Right lung (tissue), 2 donors: ENCODE measurements at regions not wholly inside any gene's neighbourhood (a gene's known extent, or its start where the extent isn't known, plus 50 kb on each side); places are given as distances from the start of the nearest gene placed in this dataset.

ENCODE experiments used
- DNase-seq, 2 donors: peaks; one replicate each; pipeline ENCODE4 v3.0.0-alpha.2; 2013

DNA sequence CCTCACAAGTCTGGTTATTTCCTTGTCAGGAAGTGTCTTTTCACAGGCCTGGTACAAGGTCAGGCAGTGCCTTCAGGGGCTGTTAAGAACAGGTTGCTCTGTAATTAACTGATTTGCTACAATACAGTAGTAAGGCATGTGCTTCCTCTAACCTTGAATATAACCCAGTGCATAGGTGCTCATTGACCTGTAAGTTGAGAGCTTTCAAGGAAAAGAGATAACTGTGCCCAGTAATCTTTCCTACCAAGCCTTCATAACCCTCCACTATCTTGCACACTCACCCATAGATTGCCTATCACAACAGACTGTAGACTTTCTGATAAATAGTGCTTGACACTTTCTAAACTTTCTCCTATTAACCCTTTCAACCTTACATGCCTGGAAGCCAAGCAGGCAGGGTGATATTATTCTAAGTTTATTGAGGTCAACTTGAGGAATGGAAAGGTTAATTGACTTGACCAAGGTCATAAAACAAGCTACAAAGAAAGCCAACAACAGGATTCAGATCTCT, 148.1 kb downstream of the PPARGC1A start:
- no peak for DNase-seq

GRCh38 chr4:23737571-23737970, 152.3 kb downstream of the PPARGC1A start:
- DNase-seq, result no peak

DNA sequence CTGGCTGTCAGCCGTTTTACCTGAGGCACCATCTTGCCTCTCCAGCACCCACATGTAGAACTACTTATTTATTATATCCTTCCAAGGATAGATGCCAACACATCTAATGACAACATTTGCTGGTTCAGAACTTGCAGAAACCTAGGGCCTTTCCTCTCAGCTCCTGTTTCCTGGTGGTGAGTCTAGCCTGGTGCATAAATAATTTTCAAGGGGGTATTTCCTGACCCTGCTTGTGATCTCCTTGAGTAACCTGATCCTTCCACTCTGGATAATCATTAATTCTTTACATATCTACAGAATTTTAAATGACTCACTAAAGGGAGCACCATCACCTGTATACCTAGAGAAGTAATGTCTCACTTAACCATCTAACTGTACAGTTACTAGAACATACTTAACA, 153.4 kb downstream of the PPARGC1A start:
- DNase-seq, result no peak

DNA sequence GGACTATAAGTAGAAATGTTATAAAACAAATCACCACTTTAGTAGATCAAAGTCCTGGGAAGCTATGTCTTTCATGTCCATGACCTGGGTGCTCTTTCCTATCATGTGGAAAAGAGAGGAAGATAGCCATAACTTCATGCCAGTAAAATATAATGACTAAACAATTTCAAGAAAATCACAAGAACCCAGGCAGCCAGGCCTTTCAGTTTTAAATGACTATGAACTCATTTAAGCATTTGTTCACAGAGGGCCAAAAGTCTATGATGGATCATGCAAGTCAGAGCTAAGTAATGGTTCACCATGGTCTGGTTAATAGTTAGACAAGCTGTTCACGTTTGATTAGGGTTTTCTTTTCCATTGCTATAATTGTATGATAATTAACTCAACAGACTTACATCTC, 155.8 kb downstream of the PPARGC1A start:
- no peak for DNase-seq

DNA sequence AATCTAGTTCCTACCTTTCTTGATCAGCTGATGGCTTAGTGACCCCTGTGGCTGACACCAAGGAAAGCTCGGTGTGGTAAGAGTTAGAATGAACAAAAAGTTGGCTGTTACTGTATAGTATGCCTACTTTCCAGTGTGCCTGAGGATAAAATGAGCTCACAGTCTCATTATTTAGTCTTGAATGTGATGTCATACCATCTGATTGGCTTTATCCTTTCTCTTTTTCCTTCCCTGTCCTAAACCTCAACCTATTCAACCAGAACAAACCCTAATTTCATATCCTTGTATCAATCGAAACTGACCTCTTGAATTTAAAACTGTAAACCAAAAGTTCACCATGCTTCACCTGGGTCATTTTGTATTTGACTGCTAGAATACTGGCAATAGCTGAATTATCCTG, 156.4 kb downstream of the PPARGC1A start:
- no peak for DNase-seq

DNA sequence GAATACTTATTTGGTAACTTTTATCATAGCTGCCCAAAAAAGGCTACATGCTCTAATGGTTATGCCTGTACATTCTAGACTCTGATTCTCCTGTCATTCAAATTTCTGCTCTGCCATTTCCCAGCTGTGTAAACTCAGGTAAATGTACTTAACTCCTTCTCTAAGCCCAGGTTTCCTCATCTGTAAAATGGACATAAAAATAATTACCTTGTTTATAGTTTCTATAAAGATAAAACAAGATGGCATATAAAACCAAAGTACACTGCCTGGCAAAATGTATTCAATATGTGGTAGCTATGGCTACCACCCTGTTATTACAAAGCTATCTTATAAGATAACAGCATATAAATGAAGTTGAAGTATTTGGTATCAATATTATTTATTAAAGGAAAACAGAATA, 158.8 kb downstream of the PPARGC1A start:
- no peak for DNase-seq

DNA sequence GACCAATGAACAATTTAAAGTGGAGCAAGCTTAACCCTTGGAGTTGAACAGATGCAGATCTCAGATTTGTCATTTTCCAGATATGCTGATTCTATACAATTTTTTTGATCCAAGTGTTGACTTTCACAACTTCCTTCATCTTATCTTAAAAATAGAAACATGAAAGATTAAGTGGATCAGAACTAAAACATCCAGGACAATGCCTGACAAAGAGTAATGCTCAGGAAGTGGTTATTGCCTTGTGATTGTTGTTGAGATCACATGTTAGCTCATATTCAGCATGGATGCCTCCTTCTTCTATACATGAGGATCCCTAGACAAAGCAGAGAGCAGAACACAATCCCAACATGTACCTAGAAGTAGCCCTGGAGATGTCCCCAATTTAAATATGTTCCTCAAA, 160.9 kb downstream of the PPARGC1A start:
- DNase-seq, result no peak

DNA sequence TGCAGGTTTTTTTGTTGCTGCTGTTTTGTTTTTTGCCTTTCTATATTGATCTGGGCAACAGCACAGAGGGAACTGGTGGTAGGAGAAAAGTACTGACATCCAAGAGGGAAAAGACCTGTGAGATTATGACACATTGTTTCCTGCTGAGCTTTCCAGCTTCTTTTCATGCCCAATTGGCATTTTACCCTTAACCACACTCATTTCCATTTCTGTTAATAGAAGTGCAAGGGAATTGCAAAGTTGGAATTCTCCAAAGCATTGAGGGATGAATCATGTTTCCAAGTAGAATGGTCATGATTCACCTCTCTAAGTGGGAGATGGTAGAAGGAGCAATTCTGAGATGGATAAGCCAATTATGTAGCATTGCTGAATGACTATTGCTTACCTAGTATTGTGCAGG, 161.5 kb downstream of the PPARGC1A start:
- DNase-seq, result no peak

GRCh38 chr4:23720556-23720955, 169.3 kb downstream of the PPARGC1A start:
- no peak for DNase-seq

DNA sequence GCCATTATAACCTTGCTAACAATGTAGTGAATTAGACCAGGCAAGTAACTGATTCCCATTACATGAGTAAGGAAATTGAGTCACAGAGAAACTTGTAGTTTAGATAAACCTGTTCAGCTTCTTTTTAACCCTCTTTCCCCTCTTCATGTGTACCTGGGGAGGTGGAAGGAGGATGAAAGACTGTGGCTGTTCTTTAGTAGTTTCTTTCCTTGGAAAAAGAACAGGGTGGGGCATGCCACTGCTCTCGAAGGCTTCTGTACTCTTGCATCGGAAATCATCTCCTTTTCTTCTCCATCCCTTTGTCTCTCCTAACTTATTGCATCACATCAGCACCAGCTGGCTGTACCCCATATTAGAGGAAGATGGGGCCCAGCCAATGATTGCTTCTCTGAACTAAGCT, 171.4 kb downstream of the PPARGC1A start:
- DNase-seq, result no peak

- no peak for DNase-seq
Observed at GRCh38 chr4:23717528-23718248, 172.2 kb downstream of the PPARGC1A start.

- no peak for DNase-seq
Observed at GRCh38 chr4:23710298-23710697, 179.5 kb downstream of the PPARGC1A start.

- DNase-seq, result no peak
Observed at GRCh38 chr4:23707652-23708026, 182.2 kb downstream of the PPARGC1A start.

DNA sequence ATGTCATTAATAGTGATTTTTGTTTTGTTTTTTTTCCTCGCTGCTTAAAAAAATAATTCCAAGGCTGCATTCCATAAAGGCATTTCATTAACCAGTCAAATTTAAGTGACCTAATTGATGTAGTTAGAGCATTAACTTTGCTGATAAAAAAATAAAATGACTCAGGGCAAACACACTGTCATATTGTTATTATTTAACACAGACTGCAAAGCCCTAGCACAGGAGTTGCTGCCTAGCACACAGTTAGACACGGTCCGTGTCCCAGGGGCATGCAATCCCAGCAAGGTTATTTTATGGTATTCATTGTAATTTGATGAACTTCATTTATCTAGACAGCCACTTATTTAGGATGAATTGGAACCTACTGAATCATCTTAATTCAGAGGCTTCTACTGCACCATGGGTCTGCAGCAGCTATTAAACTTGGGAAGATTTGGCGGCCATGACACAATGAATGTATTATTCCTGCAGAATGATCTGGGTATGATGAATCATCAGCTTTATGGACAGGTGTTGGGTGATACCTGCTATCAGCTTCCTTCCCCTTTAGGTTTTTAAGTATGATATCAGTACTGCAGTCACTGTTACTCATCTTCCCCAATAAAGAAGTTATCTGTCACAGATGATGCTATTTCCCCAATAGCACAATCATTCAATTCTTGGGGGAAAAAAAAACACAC, 182.7 kb downstream of the PPARGC1A start:
- DNase-seq, result no peak

GRCh38 chr4:23700197-23700596, 189.7 kb downstream of the PPARGC1A start:
- DNase-seq, result no peak

DNA sequence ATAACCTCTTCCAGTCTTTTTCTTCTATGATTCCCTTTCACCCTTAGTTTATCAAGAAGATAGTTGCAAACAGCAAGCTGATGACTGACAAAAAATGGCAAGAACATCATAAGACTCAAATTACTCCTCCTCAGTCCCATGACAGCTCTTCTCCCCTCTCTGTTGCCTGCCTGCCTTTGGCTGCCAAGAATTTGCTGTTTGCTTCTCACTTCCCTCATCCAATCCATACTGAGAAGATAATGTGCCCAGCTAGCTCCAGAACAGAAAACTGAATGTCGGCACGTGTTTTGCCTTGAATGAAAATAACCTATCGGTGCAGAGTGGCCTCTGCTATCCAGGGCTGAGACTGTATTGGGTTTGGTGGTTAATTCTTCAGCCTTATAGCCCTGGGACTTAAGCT, 192.1 kb downstream of the PPARGC1A start:
- DNase-seq, result no peak

GRCh38 chr4:23697001-23697528, 192.8 kb downstream of the PPARGC1A start:
- no peak for DNase-seq

DNA sequence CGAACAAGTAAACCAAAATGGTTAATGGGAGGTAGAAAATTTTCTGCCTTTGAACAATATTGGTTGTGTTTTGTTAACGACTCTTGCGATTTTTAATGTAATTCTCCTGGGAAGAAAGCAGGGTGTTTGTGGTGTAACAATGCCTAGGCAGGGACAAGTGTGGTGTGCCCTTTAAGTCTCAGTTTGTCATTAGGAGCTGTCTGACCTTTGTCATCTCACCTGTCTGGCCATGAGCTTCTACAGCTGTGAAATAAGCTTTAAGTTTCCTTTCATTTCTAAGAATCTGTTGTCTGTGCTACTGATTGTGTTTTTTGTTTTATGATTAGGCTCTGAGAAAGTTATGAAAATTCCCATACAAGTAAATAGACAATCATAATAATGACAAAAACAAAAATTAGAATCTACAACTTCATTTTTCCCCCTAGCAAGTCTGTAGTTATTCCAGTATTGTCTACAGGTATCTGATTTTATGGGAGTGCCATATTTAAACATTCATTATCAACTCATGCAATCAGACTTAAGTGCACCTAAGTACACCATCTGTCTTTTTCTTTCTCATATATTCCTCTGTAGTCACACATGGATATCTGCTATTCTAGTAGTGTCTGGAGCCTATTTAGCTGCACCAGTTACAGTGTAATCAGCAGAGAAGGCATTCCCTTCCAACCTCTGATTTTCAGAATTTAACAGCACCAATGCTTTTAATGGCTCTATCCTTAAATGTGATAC, 203.5 kb downstream of the PPARGC1A start:
- DNase-seq, result no peak

DNA sequence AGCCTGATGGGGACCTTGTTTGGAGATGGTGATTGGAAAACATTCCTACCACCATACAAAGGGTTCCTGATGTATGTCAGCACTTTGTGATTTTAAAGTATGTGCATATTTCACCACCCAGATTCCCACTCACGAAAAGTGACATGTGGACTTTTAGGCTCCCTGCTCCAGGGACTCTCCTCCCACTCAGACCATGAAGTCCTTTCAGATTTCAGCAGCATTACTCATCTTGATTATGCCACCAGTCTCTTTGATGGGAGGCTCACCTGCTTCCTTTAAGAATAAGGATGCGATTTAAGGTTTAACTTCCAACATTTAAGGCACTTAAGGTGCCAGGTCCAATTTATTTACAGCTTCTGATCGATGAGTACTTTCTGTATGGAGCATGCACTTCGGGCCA, 204.4 kb downstream of the PPARGC1A start:
- DNase-seq, result no peak

GRCh38 chr4:23680671-23681518, 209.0 kb downstream of the PPARGC1A start:
- DNase-seq, result no peak

DNA sequence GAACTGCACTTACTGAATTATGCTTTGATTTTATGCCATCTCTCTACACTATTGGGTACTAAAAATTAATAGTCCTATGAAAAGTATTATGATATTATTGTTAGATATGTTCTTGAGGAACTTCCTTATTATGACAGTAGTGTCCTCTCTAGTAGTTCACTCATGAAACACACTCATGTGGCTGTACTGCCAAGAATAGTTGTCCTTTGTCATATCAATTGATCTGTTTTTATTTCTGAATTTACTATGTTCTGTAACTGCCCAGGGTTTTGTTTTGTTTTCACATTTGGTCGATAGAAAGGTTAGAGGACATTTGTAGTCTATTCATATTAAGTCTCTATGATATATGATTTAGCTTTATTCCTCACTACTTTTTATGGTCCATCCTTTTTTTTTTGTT, 215.2 kb downstream of the PPARGC1A start:
- DNase-seq, result no peak

DNA sequence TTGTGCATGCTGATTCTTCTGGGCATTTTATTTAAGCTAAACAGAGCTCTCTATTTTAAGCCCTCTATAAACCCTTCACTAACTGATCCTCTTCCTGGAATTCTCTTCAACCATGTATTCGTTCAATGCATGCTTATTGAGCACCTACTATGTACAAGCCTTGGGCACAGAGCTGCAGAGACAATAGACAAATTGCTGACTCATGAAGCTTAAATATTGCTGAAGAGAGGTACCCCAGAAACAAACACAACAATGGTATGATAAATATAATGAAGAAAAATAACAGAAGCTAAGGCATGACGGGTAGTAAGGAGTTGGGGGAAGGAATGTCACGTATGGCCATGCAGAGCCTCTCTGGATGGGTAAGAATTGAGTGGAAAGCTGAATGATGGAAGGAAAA, 222.2 kb downstream of the PPARGC1A start:
- DNase-seq, result no peak
